ENCODE measurements at regions not wholly inside any gene's neighbourhood (a gene's known extent, or its start where the extent isn't known, plus 50 kb on each side); places are given as distances from the start of the nearest gene placed in this dataset.

DNA sequence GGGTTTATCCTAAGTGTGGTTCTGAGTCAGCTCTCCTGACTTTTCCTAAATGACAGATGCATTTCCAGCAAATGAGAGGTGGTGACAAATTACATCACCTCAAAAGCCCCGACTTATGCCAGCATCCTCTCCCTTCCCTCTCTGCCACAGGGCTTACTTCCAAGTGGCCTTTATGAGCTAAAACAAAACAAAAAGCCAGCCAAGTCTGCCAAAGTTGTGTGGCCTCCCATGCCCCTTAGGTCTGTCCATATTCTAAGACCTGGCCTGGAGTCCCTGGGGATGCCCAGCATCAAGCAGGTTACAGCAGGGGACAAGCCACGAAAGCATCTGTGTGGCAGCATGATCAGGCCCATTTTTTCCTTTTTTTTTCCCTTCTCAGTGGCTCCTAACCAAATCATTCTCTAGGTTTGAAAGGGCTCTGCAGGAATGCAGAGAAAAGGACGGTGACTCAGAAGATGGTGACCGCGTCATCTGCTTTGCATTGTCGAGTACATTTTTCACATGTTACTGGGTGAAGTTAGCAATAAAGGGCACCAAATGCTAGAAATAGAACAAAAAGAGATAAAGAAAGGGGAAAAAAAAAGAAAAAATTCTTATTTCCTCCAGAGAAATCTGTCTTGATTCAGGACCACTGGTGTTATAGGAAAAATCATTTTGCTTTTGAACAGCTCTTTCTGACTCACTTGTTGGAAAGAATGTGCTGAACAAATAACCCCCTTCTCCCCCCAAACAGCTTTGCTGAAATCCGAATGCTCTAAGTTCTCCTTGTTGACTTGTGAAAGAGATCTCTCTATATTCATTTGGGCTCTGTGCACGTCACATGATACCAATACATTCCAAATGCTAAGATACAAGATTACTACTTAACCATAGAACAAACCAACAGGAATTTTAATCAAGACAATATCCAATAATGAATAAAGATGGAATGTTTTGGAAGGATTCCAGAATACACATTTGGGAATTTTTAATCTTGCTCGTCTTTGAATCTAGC, 178.7 kb downstream of the EN1 start:
- no peak for DNase-seq (ENCODE audit: low read depth in 2 of 3, low spot score in 1 of 3)

DNA sequence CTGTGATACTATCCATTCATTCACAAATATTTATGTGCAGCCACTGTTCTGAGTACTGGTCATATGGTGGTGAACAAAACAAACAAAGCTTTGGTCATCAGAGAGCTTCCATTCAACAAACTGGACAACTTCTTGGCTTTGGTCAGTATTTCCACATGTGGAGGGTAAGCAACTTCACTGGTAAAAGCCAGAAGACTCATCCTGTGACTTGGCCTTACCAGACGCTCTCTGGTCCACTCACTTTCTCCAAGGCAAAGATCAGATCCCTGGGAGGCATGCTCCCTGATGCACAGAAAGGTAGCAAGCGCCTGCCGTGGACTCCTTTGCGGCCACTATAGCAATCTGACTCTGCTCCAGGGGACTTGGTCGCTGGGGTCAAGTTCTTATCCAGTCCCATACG, 179.5 kb downstream of the EN1 start:
- no peak for DNase-seq (ENCODE audit: low read depth in 2 of 3, low spot score in 1 of 3)

DNA sequence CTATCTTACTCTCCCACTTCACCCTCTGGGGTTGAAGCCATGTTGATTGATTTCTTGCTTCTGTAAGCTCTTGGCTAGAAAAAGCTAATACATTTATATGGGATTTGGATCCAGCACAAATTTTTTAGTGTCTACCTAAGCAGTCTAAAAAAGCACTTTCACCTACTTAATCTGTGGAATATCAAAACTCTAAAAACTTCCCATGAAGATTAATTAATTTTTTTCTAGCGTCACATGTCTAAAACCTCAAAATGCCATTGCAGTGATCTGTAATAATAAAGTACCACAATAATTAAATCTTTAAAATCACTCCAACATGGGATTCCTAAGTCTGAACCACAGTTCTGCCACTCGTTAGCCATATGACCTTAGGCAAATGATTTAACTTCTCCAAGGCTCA, 180.1 kb downstream of the EN1 start:
- DNase-seq (ENCODE audit: low read depth in 2 of 3, low spot score in 1 of 3) = no peak

DNA sequence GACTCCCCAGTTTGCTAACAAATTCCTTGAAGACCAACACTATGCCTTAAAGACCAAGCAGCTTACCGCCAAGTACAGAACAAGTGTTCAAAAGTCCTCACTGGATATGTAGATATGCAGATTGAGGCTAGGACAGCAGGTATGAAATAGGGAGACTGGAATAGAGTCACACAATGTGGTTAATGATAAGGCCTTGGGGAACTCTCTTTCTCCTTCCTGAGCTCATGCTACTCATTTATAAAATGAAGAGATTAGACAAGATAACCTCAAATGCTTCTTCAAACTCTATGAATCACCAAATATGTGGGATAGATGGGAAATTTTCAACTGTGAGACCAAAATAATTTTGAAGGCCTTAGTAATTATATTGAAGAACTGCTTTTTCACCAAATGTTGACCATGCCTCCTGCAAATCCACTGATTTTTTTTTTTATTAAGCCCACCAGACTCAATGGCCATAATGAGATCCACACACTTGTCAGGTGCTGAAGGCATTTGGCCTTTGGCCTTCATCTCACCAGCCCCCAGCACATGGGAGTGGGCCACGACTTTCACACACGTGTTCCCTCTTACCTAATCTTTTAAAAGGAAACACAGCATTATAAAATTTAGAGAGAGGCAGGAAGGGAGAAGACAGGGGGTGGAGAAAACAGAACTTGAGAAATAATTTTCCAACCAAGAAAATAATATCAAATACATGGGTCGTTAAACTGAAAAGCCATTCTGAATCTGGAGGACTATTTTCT, 181.5 kb downstream of the EN1 start:
- DNase-seq (ENCODE audit: low read depth in 2 of 3, low spot score in 1 of 3) = no peak

DNA sequence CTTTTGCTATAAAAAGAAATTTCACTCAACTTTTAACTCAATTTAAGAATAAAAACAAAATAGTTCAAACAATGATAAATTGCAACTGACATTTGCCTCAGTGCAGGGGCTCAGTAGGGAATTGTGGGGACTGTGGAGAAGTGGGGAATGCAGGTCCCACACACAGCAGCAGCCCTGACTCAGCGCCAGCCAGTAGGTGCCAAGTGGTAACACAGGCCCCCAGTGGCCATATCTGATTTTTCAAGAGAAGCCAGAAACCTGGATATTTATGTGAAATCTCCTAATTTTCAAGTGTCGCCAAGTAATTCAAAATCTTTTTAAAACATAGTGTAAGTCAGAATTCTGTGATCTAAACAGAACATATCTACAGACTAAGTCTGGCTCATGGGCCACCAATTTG, 186.3 kb downstream of the EN1 start:
- DNase-seq (ENCODE audit: low read depth in 2 of 3, low spot score in 1 of 3) = no peak

DNA sequence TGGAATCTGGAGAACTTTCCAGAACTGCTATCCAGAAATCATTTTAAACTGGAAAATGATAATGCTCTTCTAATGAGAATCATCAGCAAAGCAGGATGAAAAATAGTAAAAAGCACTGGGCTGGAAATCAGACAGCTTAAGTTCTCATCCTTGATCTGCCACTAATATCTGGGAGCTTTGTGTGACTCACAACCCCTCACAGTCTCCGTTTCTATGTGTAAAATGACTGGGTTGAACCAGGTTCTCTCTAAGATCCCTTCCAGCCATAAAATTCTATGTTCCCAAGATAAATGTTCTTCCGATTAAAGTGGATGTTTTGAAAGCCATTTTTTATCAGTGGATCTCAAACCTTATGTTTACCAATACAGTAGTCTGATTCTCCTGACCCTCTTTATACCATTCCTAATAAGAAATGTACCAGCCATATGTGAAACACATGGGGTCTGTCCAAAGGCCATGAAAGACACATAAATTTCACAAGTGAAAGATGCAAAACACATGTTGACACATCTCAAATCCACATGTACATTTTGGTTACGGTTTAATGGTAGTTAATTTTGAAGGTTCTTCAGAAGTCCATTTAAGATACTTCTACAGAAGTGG, 188.8 kb downstream of the EN1 start:
- no peak for DNase-seq (ENCODE audit: low read depth in 2 of 3, low spot score in 1 of 3)

DNA sequence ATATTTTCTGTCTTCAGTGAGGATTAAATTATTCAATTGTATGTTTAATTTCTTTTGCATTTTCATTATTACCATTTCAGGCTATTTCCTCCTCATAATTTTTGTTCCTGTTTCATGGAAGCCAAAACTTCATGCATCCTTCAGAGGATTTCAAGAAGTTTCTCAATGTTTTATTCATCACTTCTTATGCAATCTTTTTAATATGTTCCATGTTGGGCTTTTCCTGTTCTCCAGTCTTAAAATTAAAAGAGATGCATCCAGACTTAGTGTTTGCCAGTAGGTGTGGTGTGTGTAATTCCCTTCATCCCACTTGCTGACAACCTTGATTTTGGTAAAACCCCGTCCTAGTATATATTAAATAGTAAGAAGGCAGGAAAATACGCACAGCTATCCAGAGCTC, 190.0 kb downstream of the EN1 start:
- no peak for DNase-seq (ENCODE audit: low read depth in 2 of 3, low spot score in 1 of 3)

DNA sequence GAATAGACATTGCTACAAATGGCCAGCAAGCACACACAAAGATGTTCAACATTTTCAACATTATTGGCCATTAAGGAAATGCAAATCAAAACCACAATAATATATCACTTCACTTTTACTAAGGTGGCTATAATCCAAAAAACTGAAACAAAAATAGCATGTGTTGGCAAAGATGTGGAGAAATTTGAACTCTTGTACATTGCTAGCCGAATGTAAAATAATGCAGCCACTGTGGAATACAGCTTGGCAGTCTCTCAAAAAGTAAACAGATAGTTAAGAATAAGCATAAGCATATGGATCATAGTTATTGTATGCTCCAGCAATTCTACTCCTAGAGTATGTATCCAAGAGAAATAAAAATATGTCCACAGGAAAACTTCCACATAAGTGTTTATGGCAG, 192.5 kb downstream of the EN1 start:
- DNase-seq (ENCODE audit: low read depth in 2 of 3, low spot score in 1 of 3) = no peak

DNA sequence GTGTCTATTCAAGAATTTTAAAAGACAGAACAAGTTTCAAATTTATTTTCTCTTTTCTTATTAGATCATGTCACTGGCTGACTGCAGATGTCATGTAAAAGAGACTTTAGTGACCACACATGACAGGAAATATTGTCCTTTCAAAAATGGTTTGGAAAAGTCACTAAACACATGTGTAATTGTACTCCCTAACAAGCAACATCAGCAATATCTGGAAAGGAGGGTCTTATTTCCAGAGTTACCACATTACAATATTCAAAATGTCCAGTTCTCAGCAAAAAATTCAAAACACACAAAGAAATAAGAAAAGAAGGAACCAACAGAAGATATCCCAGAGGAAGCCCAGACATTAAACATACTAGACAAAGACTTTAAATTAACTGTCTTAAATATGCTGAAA, 197.1 kb downstream of the EN1 start:
- DNase-seq (ENCODE audit: low read depth in 2 of 3, low spot score in 1 of 3) = no peak

DNA sequence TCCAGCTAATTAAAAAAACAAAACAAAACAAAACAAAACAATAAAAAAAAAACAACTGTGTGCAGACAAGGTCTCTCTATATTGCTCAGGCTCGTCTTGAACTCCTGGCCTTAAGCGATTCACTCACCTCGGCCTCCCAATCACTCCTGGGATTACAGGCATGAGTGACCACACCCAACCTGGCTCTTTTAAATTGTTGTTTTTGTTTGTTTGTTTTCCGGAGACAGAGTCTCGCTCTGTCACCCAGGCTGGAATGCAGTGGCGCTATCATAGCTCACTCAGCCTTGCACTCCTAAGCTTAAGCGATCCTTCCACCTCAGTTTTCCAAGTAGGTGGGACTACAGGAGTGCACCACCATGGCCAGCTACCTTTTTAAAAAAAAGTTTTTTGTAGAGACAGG, 201.6 kb downstream of the EN1 start:
- no peak for DNase-seq (ENCODE audit: low read depth in 2 of 3, low spot score in 1 of 3)

DNA sequence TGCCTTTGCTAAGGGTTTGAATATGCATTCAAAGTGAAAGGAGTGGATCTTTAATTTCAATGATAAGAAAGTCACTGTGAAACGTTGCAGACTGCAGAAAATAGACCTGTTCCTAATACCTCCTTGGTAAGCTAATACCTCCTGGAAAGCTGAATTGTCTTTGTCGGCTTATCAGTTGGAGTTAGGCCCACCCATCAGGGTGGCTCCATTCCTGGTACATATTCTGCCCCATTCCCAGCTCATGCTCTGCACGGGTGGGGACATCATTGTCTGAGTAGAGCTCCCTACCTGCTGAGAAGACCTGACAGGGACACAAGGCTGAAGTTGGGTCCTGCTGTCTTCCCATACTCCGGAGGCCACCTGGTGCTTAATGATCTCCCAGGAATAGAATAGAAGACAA, 203.3 kb downstream of the EN1 start:
- no peak for DNase-seq (ENCODE audit: low read depth in 2 of 3, low spot score in 1 of 3)

DNA sequence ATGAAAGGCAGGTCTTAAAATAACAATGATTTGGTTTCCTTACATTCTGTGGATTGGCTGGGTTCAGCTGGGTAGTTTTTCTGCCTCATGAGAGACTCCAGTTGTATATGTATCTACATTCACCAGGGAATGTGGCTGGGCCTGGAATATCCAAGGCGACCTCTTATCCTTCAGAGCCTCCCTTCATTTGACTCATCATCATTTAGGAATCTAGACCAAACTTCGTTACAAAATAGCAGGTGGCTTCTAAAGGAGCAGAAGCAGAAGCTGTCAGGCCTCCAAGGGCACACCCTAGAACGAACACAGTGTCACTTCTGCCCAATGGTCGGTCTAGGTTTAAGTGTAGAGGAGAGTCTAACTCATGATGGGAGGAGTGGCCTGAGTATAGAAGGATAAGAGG, 204.2 kb downstream of the EN1 start:
- no peak for DNase-seq (ENCODE audit: low read depth in 2 of 3, low spot score in 1 of 3)

DNA sequence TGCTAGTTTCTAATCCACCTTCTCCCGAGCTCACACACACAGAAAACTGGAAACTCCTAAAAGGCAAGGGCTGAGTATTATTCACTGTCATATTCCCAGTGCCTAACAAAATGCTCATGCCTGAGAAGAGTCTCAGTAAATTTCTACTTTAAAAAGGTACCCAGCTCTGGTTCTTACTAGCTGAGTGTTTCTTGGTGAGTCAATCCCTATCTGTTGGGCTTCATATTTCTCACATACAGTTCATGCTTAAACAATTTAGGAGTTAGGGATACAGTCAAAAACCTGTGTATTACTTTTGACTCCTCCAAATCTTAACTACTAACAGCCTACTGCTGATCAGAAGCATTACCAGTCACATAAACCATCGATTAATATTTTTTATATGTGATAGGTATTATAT, 204.9 kb downstream of the EN1 start:
- DNase-seq (ENCODE audit: low read depth in 2 of 3, low spot score in 1 of 3) = no peak

DNA sequence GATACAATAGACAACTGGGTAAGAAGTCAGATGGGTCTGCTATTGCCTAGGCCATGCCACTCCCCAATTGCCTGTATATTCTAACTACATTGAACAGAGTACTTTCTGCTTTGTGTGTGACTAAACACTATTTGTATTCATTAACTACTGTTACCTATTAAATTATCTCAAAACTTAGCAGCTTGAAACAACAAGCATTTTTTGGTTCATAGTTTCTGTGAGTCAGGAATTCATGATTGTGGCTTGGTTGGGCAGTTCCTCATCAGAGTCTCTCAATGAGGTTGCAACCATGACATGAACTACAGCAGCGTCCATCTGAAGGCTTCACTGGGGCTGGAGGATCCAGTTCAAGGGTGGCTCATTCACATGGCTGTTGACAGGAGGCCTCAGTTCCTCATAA, 205.7 kb downstream of the EN1 start:
- DNase-seq (ENCODE audit: low read depth in 2 of 3, low spot score in 1 of 3) = no peak

DNA sequence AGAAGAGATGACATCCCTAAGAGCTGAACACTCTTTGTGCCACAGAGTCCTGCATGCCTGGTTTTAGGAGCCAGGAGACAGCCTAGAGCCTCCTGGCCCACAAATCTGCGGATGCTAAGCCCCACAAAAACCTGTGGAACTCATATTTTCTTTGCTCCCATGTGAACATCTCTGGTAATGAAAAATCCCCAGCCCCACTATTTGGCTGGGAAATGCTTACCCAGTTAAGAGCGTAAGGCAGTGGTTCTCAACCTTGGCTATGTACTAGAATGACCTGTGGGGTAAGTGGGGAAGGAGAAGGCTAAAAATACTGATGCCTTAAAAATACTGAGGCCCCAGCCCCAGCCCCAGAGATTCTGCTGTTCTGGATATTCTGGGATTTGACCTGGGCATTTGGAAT, 208.1 kb downstream of the EN1 start:
- no peak for DNase-seq (ENCODE audit: low read depth in 2 of 3, low spot score in 1 of 3)

DNA sequence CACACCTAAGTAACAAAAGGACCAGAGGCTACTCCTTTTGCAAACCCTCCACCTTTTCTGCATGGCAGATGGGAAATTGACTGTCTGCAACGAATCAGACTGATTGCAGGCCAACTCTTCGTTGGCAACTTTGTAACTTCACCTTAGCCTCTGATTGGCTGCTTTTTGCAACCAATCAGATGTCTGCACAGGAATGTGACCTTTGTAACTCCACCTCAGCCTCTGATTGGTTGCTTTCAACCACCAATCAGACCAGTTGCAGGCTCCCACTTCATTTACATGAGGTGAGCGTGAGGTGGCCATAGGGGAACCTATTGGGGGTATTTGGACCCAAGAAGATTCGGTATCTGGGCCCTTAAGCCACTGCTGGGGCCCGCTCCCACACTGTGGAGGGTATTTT, 209.0 kb downstream of the EN1 start:
- no peak for DNase-seq (ENCODE audit: low read depth in 2 of 3, low spot score in 1 of 3)

DNA sequence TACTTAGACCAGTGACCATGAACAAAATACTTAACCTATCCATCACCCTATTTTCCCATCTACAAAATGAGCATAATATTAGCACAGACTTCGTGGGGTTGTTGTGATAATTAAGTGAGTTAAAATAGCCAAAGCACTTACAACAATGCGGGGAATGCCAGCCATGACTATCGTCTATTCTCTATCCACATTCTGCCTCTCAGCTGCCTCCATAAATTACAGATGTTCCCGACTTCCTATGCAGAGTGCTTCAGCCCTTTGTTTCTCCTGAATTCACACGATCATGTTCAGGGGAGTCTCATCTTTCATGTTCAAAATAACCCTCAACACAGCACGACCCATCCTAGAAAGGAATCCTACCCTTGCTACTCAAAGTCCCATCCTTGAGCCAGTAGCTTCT, 211.6 kb downstream of the EN1 start:
- DNase-seq (ENCODE audit: low read depth in 2 of 3, low spot score in 1 of 3) = no peak

DNA sequence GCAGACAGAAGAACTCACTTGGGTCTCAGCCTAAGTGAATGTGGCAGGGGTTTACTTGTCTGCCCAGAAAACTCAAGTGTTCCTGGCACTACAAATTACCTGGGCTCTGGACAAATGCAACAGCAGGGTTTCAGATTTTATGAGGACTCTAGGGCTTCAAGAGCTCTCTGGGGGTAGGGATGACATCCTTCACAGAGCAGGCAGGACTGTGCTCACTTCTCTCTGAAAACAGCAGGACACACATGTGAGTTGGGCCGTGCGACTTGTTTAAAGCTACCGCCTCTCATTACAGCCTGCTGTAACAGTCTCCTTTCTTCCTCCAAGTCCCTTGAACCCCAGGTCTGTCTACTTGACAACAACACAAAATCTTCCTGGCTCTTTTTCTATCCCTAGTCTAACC, 212.6 kb downstream of the EN1 start:
- no peak for DNase-seq (ENCODE audit: low read depth in 2 of 3, low spot score in 1 of 3)

DNA sequence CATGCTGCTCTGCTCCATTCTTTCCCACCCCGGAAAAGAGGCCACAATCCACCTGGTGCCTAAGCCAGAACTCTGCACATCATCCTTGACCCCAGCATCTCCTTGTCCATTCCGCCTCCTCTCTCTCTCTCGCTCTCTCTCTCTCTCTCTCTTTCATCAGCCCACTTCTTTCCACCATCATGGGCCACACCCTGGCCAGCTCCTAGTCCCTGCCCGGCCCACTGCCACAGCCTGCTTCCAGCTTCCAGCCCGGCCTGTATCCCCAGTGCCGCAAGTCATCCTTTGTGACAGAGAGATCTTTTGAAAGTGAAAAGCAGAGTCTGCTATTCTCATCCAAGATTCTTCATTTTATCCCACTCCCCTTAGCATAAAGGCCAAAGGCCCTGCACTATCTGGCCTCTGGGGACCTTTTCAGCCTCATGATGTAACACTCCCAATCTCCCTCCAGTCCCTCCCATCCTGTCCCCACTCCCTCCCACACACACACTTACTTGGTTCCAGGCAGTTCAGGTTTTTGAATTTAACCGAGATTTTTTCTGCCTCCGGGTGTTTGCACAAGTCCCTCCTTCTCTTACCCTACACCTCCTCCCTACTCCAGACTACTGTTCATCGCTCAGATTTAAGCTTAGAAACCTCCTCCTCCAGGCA, 214.0 kb downstream of the EN1 start:
- DNase-seq (ENCODE audit: low read depth in 2 of 3, low spot score in 1 of 3) = no peak

DNA sequence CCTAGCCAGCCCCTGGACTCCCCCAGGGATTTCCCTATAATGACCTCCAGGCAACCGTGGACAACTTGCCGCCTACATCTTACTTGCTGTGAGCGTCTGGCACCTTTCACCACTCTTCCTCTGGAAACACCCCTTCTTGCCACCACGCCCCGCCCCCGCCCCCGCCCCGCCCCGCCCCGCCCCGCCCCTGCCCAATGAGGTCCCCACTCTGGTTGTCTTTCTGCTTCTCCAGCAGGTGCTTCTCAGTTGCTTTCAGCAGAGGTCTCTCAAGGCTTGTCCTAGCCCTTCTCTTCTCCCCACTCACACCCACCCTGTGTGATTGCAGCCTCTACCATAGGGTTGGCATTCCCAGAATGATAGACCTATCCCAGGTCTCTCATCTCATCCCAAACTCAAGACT, 214.5 kb downstream of the EN1 start:
- no peak for DNase-seq (ENCODE audit: low read depth in 2 of 3, low spot score in 1 of 3)

DNA sequence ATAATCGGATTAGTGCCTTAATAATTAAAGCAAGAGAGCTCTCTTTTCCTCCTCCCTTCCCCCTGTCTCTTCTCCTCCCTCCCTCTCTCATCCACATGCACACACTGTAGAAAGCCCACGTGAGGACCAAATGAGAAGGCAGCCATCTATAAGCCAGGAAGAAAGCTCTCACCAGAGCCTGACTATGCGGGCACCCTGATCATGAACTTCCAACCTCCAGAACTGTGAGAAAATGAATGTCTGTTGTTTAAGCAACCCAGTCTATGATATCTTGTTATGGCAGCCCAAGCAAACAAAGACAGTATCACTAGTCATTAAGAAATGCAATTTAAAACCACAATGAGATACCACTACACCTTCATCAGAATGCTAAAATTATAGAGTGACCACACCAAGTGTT, 220.3 kb downstream of the EN1 start:
- DNase-seq (ENCODE audit: low read depth in 2 of 3, low spot score in 1 of 3) = no peak

DNA sequence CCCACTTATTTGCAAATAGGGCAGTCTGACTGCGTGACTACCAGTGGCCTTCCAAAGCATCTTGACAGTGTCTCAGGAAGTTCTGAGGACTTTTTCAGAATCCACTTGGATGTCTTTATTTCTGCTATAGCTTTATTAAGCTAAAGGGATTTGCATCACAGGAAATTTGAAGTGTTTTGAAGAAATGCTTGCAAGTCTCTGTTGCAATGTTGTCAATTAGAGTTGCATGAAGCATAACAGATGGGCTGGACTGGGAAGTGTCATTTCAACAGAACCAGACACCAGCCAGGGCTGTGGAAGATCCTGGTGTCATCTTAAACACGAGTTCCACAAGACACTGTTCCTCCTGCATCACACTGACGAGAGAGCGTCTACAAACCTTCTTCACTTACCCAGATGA, 224.5 kb downstream of the EN1 start:
- no peak for DNase-seq (ENCODE audit: low read depth in 2 of 3, low spot score in 1 of 3)
